GM12892 (cell line): ENCODE measurements at regions not wholly inside any gene's neighbourhood (a gene's known extent, or its start where the extent isn't known, plus 50 kb on each side); places are given as distances from the start of the nearest gene placed in this dataset.

Experiments
- POLR2A ChIP-seq: IDR thresholded peaks from 2 replicates; pipeline ENCODE4 v1.6.1; 2011; ENCODE audit warnings: low read depth, low read length, control low read depth
- POLR2AphosphoS5 ChIP-seq: IDR thresholded peaks from 2 replicates; pipeline ENCODE4 v1.6.1; 2011; ENCODE audit warnings: low read depth, low read length, control low read depth
- TAF1 ChIP-seq: IDR thresholded peaks from 2 replicates; pipeline ENCODE4 v1.6.1; 2011; ENCODE audit warnings: low read depth, mild to moderate bottlenecking, control low read depth, low read length, borderline replicate concordance

DNA sequence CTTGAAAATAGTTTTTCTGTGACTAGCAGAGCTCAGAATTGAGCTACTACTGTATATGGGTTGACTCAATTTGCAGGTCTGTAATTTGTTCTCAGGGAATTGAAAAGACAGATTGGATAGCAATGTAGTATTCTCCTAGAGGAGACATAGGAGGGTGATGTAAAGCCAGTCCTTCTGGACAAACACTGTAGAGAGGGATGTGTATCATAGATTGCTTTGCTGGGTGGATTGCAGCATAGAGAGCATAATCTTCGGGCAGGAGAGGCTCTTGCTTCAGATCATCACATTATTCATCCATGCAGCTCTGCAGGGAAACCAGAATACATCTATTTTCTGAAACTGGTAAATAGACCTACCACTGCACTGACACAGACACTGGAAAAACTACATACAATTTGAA, 1110.5 kb downstream of the RAPGEF2 start:
- TF ChIP-seq TAF1 (no peak), POLR2AphosphoS5 (no peak), POLR2A (no peak)
